ENCODE measurements at regions not wholly inside any gene's neighbourhood (a gene's known extent, or its start where the extent isn't known, plus 50 kb on each side); places are given as distances from the start of the nearest gene placed in this dataset.
A peak's percentile ranks its signal among the peaks of the same experiment; 100 is the strongest.

- TF ChIP-seq CTCF (IDR thresholded peaks at IDR 0.05) (peak in 1 of 3 experiments; percentile 26), POLR2A (IDR thresholded peaks at IDR 0.05) (no peak)
Observed at GRCh38 chr9:19517202-19517942, 108.6 kb downstream of the ACER2 start.
